Keratinocyte (primary cell): ENCODE measurements at regions not wholly inside any gene's neighbourhood (a gene's known extent, or its start where the extent isn't known, plus 50 kb on each side); places are given as distances from the start of the nearest gene placed in this dataset.

Source experiments
- DNase-seq: peaks from one replicate; pipeline ENCODE4 v3.0.0-alpha.2; 2011; ENCODE audit warnings: low read depth, missing footprints, low spot score
- FAIRE-seq: peaks from 2 replicates; lab custom pipeline; 2011; peaks lifted over from hg19 to GRCh38; lab: Jason Lieb, UNC
- H2AFZ ChIP-seq: 2 replicates; pipeline ENCODE4 v1.6.0; 2012; ENCODE audit warnings: low read length, control low read depth, inconsistent platforms; ENCODE audit not compliant: control insufficient read depth
- H3K27ac ChIP-seq: 2 replicates; pipeline ENCODE4 v1.5.1; 2011; ENCODE audit warnings: low read length; ENCODE audit not compliant: control insufficient read depth, insufficient read depth
- H3K27me3 ChIP-seq: 3 replicates; pipeline ENCODE4 v1.6.0; 2011; ENCODE audit warnings: low read length; ENCODE audit not compliant: control insufficient read depth, insufficient read depth; ENCODE audit errors: extremely low read depth
- H3K36me3 ChIP-seq, 2 experiments: 2 replicates in 1 of 2; 3 replicates in 1 of 2; pipeline ENCODE4 v1.5.1; 2011; ENCODE audit warnings: low read length in 2 of 2, mild to moderate bottlenecking in 1 of 2; ENCODE audit not compliant: control insufficient read depth in 2 of 2, insufficient read depth in 2 of 2; ENCODE audit errors: extremely low read depth in 1 of 2
- H3K4me1 ChIP-seq: 3 replicates; pipeline ENCODE4 v1.5.1; 2011; ENCODE audit warnings: low read length; ENCODE audit not compliant: control insufficient read depth, insufficient read depth; ENCODE audit errors: extremely low read depth
- H3K4me2 ChIP-seq: 3 replicates; pipeline ENCODE4 v1.6.0; 2011; ENCODE audit warnings: low read depth, low read length; ENCODE audit not compliant: control insufficient read depth, insufficient read depth; ENCODE audit errors: extremely low read depth
- H3K4me3 ChIP-seq, 3 experiments: fragments of 200-600 bp in 1 of 3; sonication (generic) in 1 of 3; 2 replicates in 2 of 3; 3 replicates in 1 of 3; pipeline ENCODE4 v1.5.1; 2011 to 2016; ENCODE audit warnings: low read length in 3 of 3, mild to moderate bottlenecking in 3 of 3, control low read depth in 2 of 3, inconsistent platforms in 1 of 3, low read depth in 1 of 3, mixed read lengths in 1 of 3, mixed run types in 1 of 3, moderate library complexity in 1 of 3; ENCODE audit not compliant: control insufficient read depth in 2 of 3, insufficient read depth in 2 of 3; ENCODE audit errors: extremely low read depth in 1 of 3
- H3K79me2 ChIP-seq: 2 replicates; pipeline ENCODE4 v1.6.0; 2012; ENCODE audit warnings: low read length; ENCODE audit not compliant: control insufficient read depth, insufficient read depth
- H3K9ac ChIP-seq: 3 replicates; pipeline ENCODE4 v1.6.0; 2011; ENCODE audit warnings: low read length; ENCODE audit not compliant: control insufficient read depth, insufficient read depth; ENCODE audit errors: extremely low read depth
- H3K9me1 ChIP-seq: 3 replicates; pipeline ENCODE4 v1.6.0; 2011; ENCODE audit warnings: low read length; ENCODE audit not compliant: control insufficient read depth, insufficient read depth; ENCODE audit errors: extremely low read depth
- H3K9me3 ChIP-seq: 2 replicates; pipeline ENCODE4 v1.5.1; 2012; ENCODE audit warnings: low read depth, low read length; ENCODE audit not compliant: control insufficient read depth
- H4K20me1 ChIP-seq: 3 replicates; pipeline ENCODE4 v1.6.0; 2011; ENCODE audit warnings: low read length; ENCODE audit not compliant: control insufficient read depth, insufficient read depth; ENCODE audit errors: extremely low read depth
- CTCF ChIP-seq, 3 experiments: IDR thresholded peaks in 1 of 3; conservative IDR thresholded peaks in 1 of 3; optimal IDR thresholded peaks in 1 of 3; 2 replicates in 2 of 3; 3 replicates in 1 of 3; pipeline versions ENCODE3 to v1.5.1; 2011; ENCODE audit warnings: low read length in 3 of 3, mild to moderate bottlenecking in 3 of 3, moderate library complexity in 2 of 3, control low read depth in 1 of 3, inconsistent platforms in 1 of 3; ENCODE audit not compliant: insufficient read depth in 2 of 3; ENCODE audit errors: extremely low read depth in 1 of 3
- EZH2 ChIP-seq: IDR thresholded peaks from one replicate; pipeline ENCODE4 v1.6.1; 2012; ENCODE audit warnings: inconsistent platforms, mild to moderate bottlenecking, low read length, moderate library complexity
- dilution Hi-C: fragments of 300-500 bp; cut with MboI; formaldehyde crosslinking; loops from one replicate; pipeline ENCODE4 v1.7.0; 2020; ENCODE audit warnings: low sequenced_read_pairs; ENCODE audit not compliant: extremely low pct_ligation_motif_present

GRCh38 chr1:203999618-204000017 lies 73.3 kb upstream of the SOX13 start:
- dilution Hi-C loops, result no loop called here
- Histone ChIP-seq H3K9me3 (no peaks in the 10 kb centered on the region), H3K9ac (no peak overlapping the region), H3K9me1 (no peaks in the 10 kb centered on the region), H3K4me1 (no peaks in the 10 kb centered on the region), H3K27me3 (peaks cover 8% of the 10 kb centered on the region), H3K4me3 (no peak overlapping the region), H4K20me1 (no peaks in the 10 kb centered on the region), H3K27ac (no peak overlapping the region), H3K79me2 (no peaks in the 10 kb centered on the region), H3K4me2 (no peak overlapping the region), H2AFZ (no peak overlapping the region), H3K36me3 (no peaks in the 10 kb centered on the region)
- DNase-seq (no peak), FAIRE-seq (no peak)
- TF ChIP-seq CTCF (optimal IDR thresholded peaks at IDR 0.05 in 1 of 3, IDR thresholded peaks at IDR 0.05 in 1 of 3, conservative IDR thresholded peaks at IDR 0.05 in 1 of 3; ENCODE audit: extremely low read depth in 1 of 3, insufficient read depth in 2 of 3, low read length in 3 of 3), result no peak
- TF ChIP-seq EZH2, result no peak

GRCh38 chr1:204001166-204001901 lies 71.6 kb upstream of the SOX13 start:
- Histone ChIP-seq H3K27me3 (no peaks in the 10 kb centered on the region), H3K4me1 (no peaks in the 10 kb centered on the region), H3K9me3 (no peaks in the 10 kb centered on the region), H3K79me2 (no peaks in the 10 kb centered on the region), H3K4me3 (no peak overlapping the region), H3K9me1 (no peaks in the 10 kb centered on the region), H2AFZ (no peak overlapping the region), H3K9ac (no peak overlapping the region), H3K36me3 (no peaks in the 10 kb centered on the region), H4K20me1 (no peaks in the 10 kb centered on the region), H3K4me2 (no peak overlapping the region), H3K27ac (no peak overlapping the region)
- DNase-seq (no peak), FAIRE-seq (no peak)
- TF ChIP-seq EZH2 (no peak), CTCF (optimal IDR thresholded peaks at IDR 0.05 in 1 of 3, IDR thresholded peaks at IDR 0.05 in 1 of 3, conservative IDR thresholded peaks at IDR 0.05 in 1 of 3; ENCODE audit: extremely low read depth in 1 of 3, insufficient read depth in 2 of 3, low read length in 3 of 3) (no peak)
- dilution Hi-C loops, result no loop called here
